Endothelial cell of umbilical vein (primary cell): ENCODE measurements at regions not wholly inside any gene's neighbourhood (a gene's known extent, or its start where the extent isn't known, plus 50 kb on each side); places are given as distances from the start of the nearest gene placed in this dataset.
A peak's percentile ranks its signal among the peaks of the same experiment; 100 is the strongest.

ENCODE experiments used
- BruUV-seq: library from RNA; stranded (reverse); fragments of 400-500 nt; replicated peaks from 2 replicates; lab custom pipeline; 2021; lab: Mats Ljungman, UMichigan
- CTCF ChIA-PET: fragments of 300-600, 350-600 bp; sonication (Branson Sonifier 250); formaldehyde crosslinking; loops from one replicate; lab custom pipeline; 2021; ENCODE audit warnings: antibody characterized with exemption, inconsistent platforms; lab: Charles Lee
- POLR2A ChIA-PET: fragments of 300-600, 350-600 bp; sonication (Branson Sonifier 250); formaldehyde crosslinking; loops from one replicate; lab custom pipeline; 2021; ENCODE audit warnings: antibody characterized with exemption, inconsistent platforms; lab: Charles Lee
- DNase-seq: peaks from one replicate; pipeline ENCODE4 v3.0.0-alpha.2; 2011; ENCODE audit warnings: low read depth, low spot score
- FAIRE-seq: peaks from 2 replicates; lab custom pipeline; 2011; peaks lifted over from hg19 to GRCh38; lab: Jason Lieb, UNC
- H2AFZ ChIP-seq: 2 replicates; pipeline ENCODE4 v1.6.0; 2012; ENCODE audit warnings: low read depth, low read length, control low read depth, inconsistent platforms
- H3K27ac ChIP-seq: 2 replicates; pipeline ENCODE4 v1.5.1; 2011; ENCODE audit warnings: low read depth, mild to moderate bottlenecking, control low read depth, low read length, moderate library complexity; ENCODE audit not compliant: insufficient read depth
- H3K27me3 ChIP-seq, 2 experiments: 2 replicates each; pipeline versions ENCODE4 v1.6.0 to v1.6.1; 2011; ENCODE audit warnings: low read length in 2 of 2, mixed read lengths in 1 of 2; ENCODE audit not compliant: control insufficient read depth in 2 of 2, insufficient read depth in 2 of 2
- H3K36me3 ChIP-seq, 2 experiments: 2 replicates in 1 of 2; 3 replicates in 1 of 2; pipeline ENCODE4 v1.5.1; 2011; ENCODE audit warnings: low read length in 2 of 2, mild to moderate bottlenecking in 1 of 2, moderate library complexity in 1 of 2; ENCODE audit not compliant: control insufficient read depth in 2 of 2, insufficient read depth in 2 of 2; ENCODE audit errors: extremely low read depth in 1 of 2
- H3K4me1 ChIP-seq: 3 replicates; pipeline ENCODE4 v1.5.1; 2011; ENCODE audit warnings: mild to moderate bottlenecking, low read length; ENCODE audit not compliant: control insufficient read depth, insufficient read depth; ENCODE audit errors: extremely low read depth
- H3K4me2 ChIP-seq: 2 replicates; pipeline ENCODE4 v1.6.1; 2011; ENCODE audit warnings: low read length, control low read depth, mixed read lengths; ENCODE audit not compliant: insufficient read depth
- H3K4me3 ChIP-seq, 3 experiments: fragments of 200-600 bp in 1 of 3; sonication (generic), shearing (Covaris generic) in 1 of 3; replicated peaks in 1 of 3; 2 replicates each; pipeline ENCODE4 v1.5.1; 2011 to 2016; ENCODE audit warnings: control low read depth in 3 of 3, low read length in 3 of 3, mild to moderate bottlenecking in 2 of 3, inconsistent platforms in 1 of 3, low read depth in 1 of 3, moderate library complexity in 1 of 3; ENCODE audit not compliant: insufficient read depth in 1 of 3
- H3K79me2 ChIP-seq: 2 replicates; pipeline ENCODE4 v1.6.0; 2012; ENCODE audit warnings: low read length, inconsistent platforms; ENCODE audit not compliant: control insufficient read depth, insufficient read depth
- H3K9ac ChIP-seq: replicated peaks from 2 replicates; pipeline ENCODE3; 2011; ENCODE audit warnings: low read length, control low read depth; ENCODE audit not compliant: insufficient read depth; ENCODE audit errors: extremely low read depth
- H3K9me1 ChIP-seq: replicated peaks from 3 replicates; pipeline ENCODE4 v1.6.0; 2011; ENCODE audit warnings: mild to moderate bottlenecking, low read length; ENCODE audit not compliant: control insufficient read depth, insufficient read depth; ENCODE audit errors: extremely low read depth
- H3K9me3 ChIP-seq: replicated peaks from 2 replicates; pipeline ENCODE4 v1.5.1; 2012; ENCODE audit warnings: low read length, inconsistent platforms; ENCODE audit not compliant: control insufficient read depth, insufficient read depth
- H4K20me1 ChIP-seq: replicated peaks from 2 replicates; pipeline ENCODE3; 2011; ENCODE audit warnings: mild to moderate bottlenecking, low read length; ENCODE audit not compliant: control insufficient read depth, insufficient read depth; ENCODE audit errors: extremely low read depth
- EZH2 ChIP-seq: IDR thresholded peaks from 2 replicates; pipeline ENCODE4 v1.6.1; 2012; ENCODE audit warnings: borderline replicate concordance, low read depth, mild to moderate bottlenecking, moderate library complexity, low read length, inconsistent platforms; ENCODE audit not compliant: severe bottlenecking
- FOS ChIP-seq: IDR thresholded peaks from 2 replicates; pipeline ENCODE4 v1.6.1; 2011; ENCODE audit warnings: mild to moderate bottlenecking, low read length, moderate library complexity, borderline replicate concordance; ENCODE audit not compliant: insufficient read depth
- GATA2 ChIP-seq: IDR thresholded peaks from 2 replicates; pipeline ENCODE4 v1.7.0; 2011; ENCODE audit warnings: low read depth, mild to moderate bottlenecking, moderate library complexity, mixed read lengths, low read length; ENCODE audit not compliant: insufficient read length, insufficient read depth
- JUN ChIP-seq: IDR thresholded peaks from 2 replicates; pipeline ENCODE4 v1.6.1; 2011; ENCODE audit warnings: borderline replicate concordance, low read depth; ENCODE audit not compliant: insufficient read length, insufficient read depth
- POLR2A ChIP-seq: IDR thresholded peaks from 2 replicates; pipeline ENCODE4 v1.6.1; 2012; ENCODE audit warnings: low read depth, mild to moderate bottlenecking, control low read depth, low read length
- POLR2AphosphoS5 ChIP-seq: IDR thresholded peaks from 2 replicates; pipeline ENCODE4 v1.6.1; 2012; ENCODE audit warnings: low read depth, mild to moderate bottlenecking, control low read depth, low read length, moderate library complexity; ENCODE audit not compliant: insufficient read depth
- dilution Hi-C: fragments of 300-500 bp; cut with MboI; formaldehyde crosslinking; loops from one replicate; pipeline ENCODE4 v1.15.0; 2019; ENCODE audit warnings: low sequenced_read_pairs; ENCODE audit not compliant: extremely low pct_ligation_motif_present
- intact Hi-C: fragments of 100-400 bp; cut with micrococcal nuclease; formaldehyde crosslinking; loops from one replicate; pipeline ENCODE4 v1.10.0; 2022
- TF ChIP-seq, protein P1 (sequence below): IDR thresholded peaks from 2 replicates; pipeline ENCODE4 v1.6.1; 2011; ENCODE audit not compliant: insufficient read depth, insufficient read length
- TF ChIP-seq, protein P2 (sequence below), 2 donors: IDR thresholded peaks; 1 replicate in 1 of 2; 2 replicates in 1 of 2; pipeline ENCODE4 v1.5.1; 2011; ENCODE audit warnings: low read length in 2 of 2, mild to moderate bottlenecking in 2 of 2, moderate library complexity in 2 of 2, control low read depth in 1 of 2, inconsistent platforms in 1 of 2, low read depth in 1 of 2; ENCODE audit not compliant: insufficient read depth in 1 of 2; ENCODE audit errors: extremely low read depth in 1 of 2

DNA sequence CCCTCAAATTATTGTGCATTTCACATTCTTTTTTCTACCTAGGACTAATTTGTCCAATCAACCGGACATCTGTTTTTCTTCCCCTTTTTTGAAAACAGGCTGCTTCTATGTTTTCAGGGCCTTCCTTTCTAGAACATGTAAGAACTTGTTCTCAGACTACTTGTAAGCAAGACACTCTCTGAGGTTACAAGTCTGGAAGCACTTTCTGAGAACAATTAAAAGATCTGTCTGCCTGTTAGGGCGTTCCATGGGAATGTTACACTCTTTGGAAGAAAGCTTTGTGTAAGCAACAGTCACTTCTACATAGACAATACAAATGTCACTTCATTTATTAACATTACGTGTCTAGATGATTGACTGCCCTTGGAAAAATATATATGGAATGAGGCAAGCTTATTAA is 50.9 kb upstream of the HSPB3 start:
- H3K9me1 ChIP-seq = no peaks in the 10 kb centered on the region
- BruUV-seq = no TSS peak
- POLR2A ChIA-PET = no interaction called here
- no peak overlapping the region for H3K4me2 ChIP-seq
- peak; percentile 4 for FAIRE-seq
- peaks cover 2 to 8% of the 10 kb centered on the region in 2 experiments for H3K27me3 ChIP-seq
- no peak overlapping the region for H3K4me3 ChIP-seq
- CTCF ChIA-PET = interaction anchor here (1.0 to 3.7 kb wide), 4 partner anchors 8 to 161 kb away, joined by 3 to 18 read pairs (median 6); no protein-coding TSS in a partner anchor
- no peaks in the 10 kb centered on the region for H3K79me2 ChIP-seq
- TF ChIP-seq POLR2AphosphoS5 = no peak
- no peak for TF ChIP-seq GATA2
- TF ChIP-seq POLR2A = no peak
- TF ChIP-seq, protein P1, sequence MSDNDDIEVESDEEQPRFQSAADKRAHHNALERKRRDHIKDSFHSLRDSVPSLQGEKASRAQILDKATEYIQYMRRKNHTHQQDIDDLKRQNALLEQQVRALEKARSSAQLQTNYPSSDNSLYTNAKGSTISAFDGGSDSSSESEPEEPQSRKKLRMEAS = no peak
- no peak for TF ChIP-seq EZH2
- no peak for TF ChIP-seq JUN
- TF ChIP-seq, protein P2, sequence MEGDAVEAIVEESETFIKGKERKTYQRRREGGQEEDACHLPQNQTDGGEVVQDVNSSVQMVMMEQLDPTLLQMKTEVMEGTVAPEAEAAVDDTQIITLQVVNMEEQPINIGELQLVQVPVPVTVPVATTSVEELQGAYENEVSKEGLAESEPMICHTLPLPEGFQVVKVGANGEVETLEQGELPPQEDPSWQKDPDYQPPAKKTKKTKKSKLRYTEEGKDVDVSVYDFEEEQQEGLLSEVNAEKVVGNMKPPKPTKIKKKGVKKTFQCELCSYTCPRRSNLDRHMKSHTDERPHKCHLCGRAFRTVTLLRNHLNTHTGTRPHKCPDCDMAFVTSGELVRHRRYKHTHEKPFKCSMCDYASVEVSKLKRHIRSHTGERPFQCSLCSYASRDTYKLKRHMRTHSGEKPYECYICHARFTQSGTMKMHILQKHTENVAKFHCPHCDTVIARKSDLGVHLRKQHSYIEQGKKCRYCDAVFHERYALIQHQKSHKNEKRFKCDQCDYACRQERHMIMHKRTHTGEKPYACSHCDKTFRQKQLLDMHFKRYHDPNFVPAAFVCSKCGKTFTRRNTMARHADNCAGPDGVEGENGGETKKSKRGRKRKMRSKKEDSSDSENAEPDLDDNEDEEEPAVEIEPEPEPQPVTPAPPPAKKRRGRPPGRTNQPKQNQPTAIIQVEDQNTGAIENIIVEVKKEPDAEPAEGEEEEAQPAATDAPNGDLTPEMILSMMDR (IDR thresholded peaks at IDR 0.05; ENCODE audit: extremely low read depth in 1 of 2, insufficient read depth in 1 of 2, low read depth in 1 of 2, low read length in 2 of 2) = no peak
- no peak for TF ChIP-seq FOS
- dilution Hi-C loops = no loop called here
- no peaks in the 10 kb centered on the region for H3K4me1 ChIP-seq
- intact Hi-C loops = no loop called here
- no peak overlapping the region for H3K9ac ChIP-seq
- no peaks in the 10 kb centered on the region for H4K20me1 ChIP-seq
- H3K9me3 ChIP-seq = no peaks in the 10 kb centered on the region
- H3K36me3 ChIP-seq = no peaks in the 10 kb centered on the region
- H2AFZ ChIP-seq = no peak overlapping the region
- no peak overlapping the region for H3K27ac ChIP-seq
- DNase-seq = peak; percentile 25
